K562 (cell line): ENCODE measurements at regions not wholly inside any gene's neighbourhood (a gene's known extent, or its start where the extent isn't known, plus 50 kb on each side); places are given as distances from the start of the nearest gene placed in this dataset.
A peak's percentile ranks its signal among the peaks of the same experiment; 100 is the strongest.

Source experiments
- ATAC-seq: fragments of 200-7000 bp; cut with Tn5 transposase; 3 replicates; pipeline ENCODE4 v1.9.1; 2020; ENCODE audit warnings: moderate library complexity
- BruUV-seq: library from RNA; stranded (reverse); fragments of 400-500 nt; replicated peaks from 2 replicates; lab custom pipeline; 2021; lab: Mats Ljungman, UMichigan
- CTCF ChIA-PET: fragments of 300-600 bp; formaldehyde crosslinking; extraction: SDS; loops from one replicate; lab custom pipeline; 2021; ENCODE audit warnings: low intra/inter-chr PET ratio; lab: Yijun Ruan, JAX
- POLR2A ChIA-PET: fragments of 300-600, 350-650 bp; sonication (Branson Sonifier 250); formaldehyde crosslinking; extraction: SDS; loops from one replicate; lab custom pipeline; 2021; ENCODE audit warnings: antibody characterized with exemption, inconsistent platforms; lab: Yijun Ruan, JAX
- DNase-seq, 4 experiments: peaks; one replicate each; pipeline versions ENCODE4 v3.0.0 to v3.0.0-alpha.2; 2011 to 2018; ENCODE audit warnings: low spot score in 3 of 4, mixed read lengths in 3 of 4; ENCODE audit errors: extremely low read depth in 1 of 4
- FAIRE-seq: peaks from 2 replicates; lab custom pipeline; 2011; peaks lifted over from hg19 to GRCh38; lab: Jason Lieb, UNC
- H2AFZ ChIP-seq: 2 replicates; pipeline ENCODE4 v1.6.0; 2011; ENCODE audit warnings: low read depth, low read length, control low read depth, inconsistent platforms
- H3K27ac ChIP-seq: fragments of 200-600 bp; 3 replicates; pipeline ENCODE4 v1.8.0; 2011; ENCODE audit warnings: low read depth, mild to moderate bottlenecking, control low read depth, inconsistent platforms, low read length, moderate library complexity, mixed read lengths; ENCODE audit errors: extremely low read depth
- H3K27me3 ChIP-seq, 2 experiments: fragments of 300-600 bp in 1 of 2; 2 replicates in 1 of 2; 3 replicates in 1 of 2; pipeline versions ENCODE4 v1.6.0 to v1.8.0; 2011; ENCODE audit warnings: inconsistent platforms in 2 of 2, low read length in 2 of 2, mild to moderate bottlenecking in 1 of 2, mixed read lengths in 1 of 2, moderate library complexity in 1 of 2; ENCODE audit not compliant: control insufficient read depth in 2 of 2, insufficient read depth in 2 of 2
- H3K36me3 ChIP-seq: fragments of 300-600 bp; 3 replicates; pipeline ENCODE4 v1.8.0; 2011; ENCODE audit warnings: mild to moderate bottlenecking, low read length, inconsistent platforms; ENCODE audit not compliant: control insufficient read depth, insufficient read depth
- H3K4me1 ChIP-seq, 2 experiments: fragments of 200-600 bp in 1 of 2; replicated peaks in 1 of 2; 2 replicates in 1 of 2; 3 replicates in 1 of 2; pipeline versions ENCODE4 v1.5.1 to v1.8.0; 2011; ENCODE audit warnings: inconsistent platforms in 2 of 2, low read length in 2 of 2, mild to moderate bottlenecking in 1 of 2, mixed read lengths in 1 of 2, moderate library complexity in 1 of 2; ENCODE audit not compliant: control insufficient read depth in 2 of 2, insufficient read depth in 2 of 2
- H3K4me2 ChIP-seq: 2 replicates; pipeline ENCODE4 v1.6.1; 2011; ENCODE audit warnings: low read length, control low read depth, inconsistent platforms, mixed read lengths; ENCODE audit not compliant: insufficient read depth
- H3K4me3 ChIP-seq: fragments of 200-600 bp; sonication (generic), shearing (Covaris generic); 2 replicates; pipeline ENCODE4 v1.5.1; 2016; ENCODE audit warnings: control low read depth, inconsistent platforms
- H3K79me2 ChIP-seq: fragments of 200-600 bp; 3 replicates; pipeline ENCODE4 v1.8.0; 2011; ENCODE audit warnings: low read length, inconsistent platforms; ENCODE audit not compliant: control insufficient read depth, insufficient read depth
- H3K9ac ChIP-seq, 2 experiments: 2 replicates each; pipeline versions ENCODE4 v1.6.0 to v1.6.1; 2011; ENCODE audit warnings: low read depth in 2 of 2, low read length in 2 of 2, control low read depth in 1 of 2, inconsistent platforms in 1 of 2, mild to moderate bottlenecking in 1 of 2, mixed read lengths in 1 of 2; ENCODE audit not compliant: insufficient read depth in 1 of 2
- H3K9me1 ChIP-seq: one replicate; pipeline ENCODE4 v1.6.0; 2011; ENCODE audit warnings: inconsistent platforms, mild to moderate bottlenecking, low read length, moderate library complexity; ENCODE audit not compliant: control insufficient read depth, insufficient read depth
- H3K9me3 ChIP-seq: replicated peaks from 2 replicates; pipeline ENCODE4 v1.5.1; 2011; ENCODE audit warnings: low read depth, low read length, inconsistent platforms; ENCODE audit not compliant: control insufficient read depth, insufficient read depth
- H4K20me1 ChIP-seq: replicated peaks from 2 replicates; pipeline ENCODE4 v1.6.1; 2011; ENCODE audit warnings: low read length, inconsistent platforms, mixed read lengths; ENCODE audit not compliant: control insufficient read depth, insufficient read depth
- MCM3 ChIP-seq: fragments of 450-650 bp; IDR thresholded peaks from 2 replicates; pipeline ENCODE4 v1.6.1; 2016
- ZBTB11 ChIP-seq, 3 experiments: fragments of 200-800 bp in 1 of 3; fragments of 250-450 bp in 1 of 3; fragments of 450-650 bp in 1 of 3; sonication (Bioruptor Pico) in 1 of 3; sonication (Bioruptor generic) in 1 of 3; formaldehyde crosslinking in 1 of 3; IDR thresholded peaks; 2 replicates each; pipeline versions ENCODE4 v1.6.1 to v1.8.0; 2016 to 2022; ENCODE audit warnings: mild to moderate bottlenecking in 2 of 3, missing genetic modification characterization in 2 of 3, missing compliant biosample characterization in 1 of 3, moderate library complexity in 1 of 3
- WGBS: fragments of 100-300 bp; shearing (Covaris generic); methylation state at CpG from one replicate; pipeline ENCODE4 v1.1.6; 2016; ENCODE audit warnings: low coverage, mixed read lengths; ENCODE audit not compliant: insufficient coverage; ENCODE audit errors: missing lambda C conversion rate; 5-methylcytosine and 5-hydroxymethylcytosine counted together
- in situ Hi-C: fragments of 300-500 bp; cut with MboI; formaldehyde crosslinking; loops from 4 replicates; pipeline ENCODE4 v1.15.0; 2018; ENCODE audit warnings: inconsistent platforms, mixed read lengths
- intact Hi-C: fragments of 100-400 bp; cut with micrococcal nuclease; formaldehyde crosslinking; loops from 2 replicates; pipeline ENCODE4 v1.14.2; 2022

DNA sequence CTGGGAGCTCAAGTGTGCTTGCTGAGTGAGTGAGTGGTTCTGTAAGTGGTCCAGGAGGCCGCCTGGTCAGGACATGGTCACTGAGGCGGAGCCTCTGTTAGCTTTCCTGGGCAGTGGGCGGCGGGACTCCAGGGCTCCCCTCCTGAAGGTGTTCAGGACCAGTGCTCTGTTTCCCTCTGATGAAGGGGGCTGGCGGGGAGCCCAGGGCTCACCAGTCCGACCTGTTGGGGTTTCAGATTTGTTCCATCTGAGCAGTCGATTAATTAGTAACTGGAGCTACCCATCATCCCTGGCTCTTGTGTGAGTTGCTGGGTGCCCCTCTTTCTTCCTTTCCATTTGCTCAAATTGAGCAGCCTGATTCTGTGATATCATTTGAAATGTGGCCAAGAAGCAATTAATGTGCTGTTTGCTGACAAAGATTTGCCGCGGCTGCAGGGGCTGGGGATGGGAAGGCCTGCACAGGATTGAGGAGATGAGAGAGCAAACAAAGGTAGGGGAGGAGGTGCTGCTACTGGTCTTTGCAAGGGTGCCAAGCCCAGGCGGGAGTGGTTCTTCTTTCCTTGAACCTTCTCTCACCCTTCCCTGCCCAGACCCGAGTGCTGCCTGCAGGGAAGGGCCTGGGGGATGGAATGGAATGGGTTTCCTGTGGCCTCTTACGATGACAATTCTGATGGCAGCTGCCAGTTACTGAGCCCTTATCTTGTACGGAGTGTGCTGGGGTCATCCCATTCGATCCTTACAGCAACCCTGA, 92.8 kb upstream of the PITX1 start:
- intact Hi-C loops (no loop called here), in situ Hi-C loops (no loop called here)
- Histone ChIP-seq H2AFZ (no peak overlapping the region), H3K9me3 (no peaks in the 10 kb centered on the region), H3K4me2 (no peak overlapping the region), H3K79me2 (no peaks in the 10 kb centered on the region), H3K9ac (no peak overlapping the region), H3K9me1 (no peaks in the 10 kb centered on the region), H3K4me1 (peaks cover 7 to 44% of the 10 kb centered on the region in 2 experiments; a peak in 4 of 5 replicates), H4K20me1 (no peaks in the 10 kb centered on the region), H3K36me3 (no peaks in the 10 kb centered on the region), H3K27ac (no peak overlapping the region), H3K27me3 (no peaks in the 10 kb centered on the region), H3K4me3 (no peak overlapping the region)
- 57% methylated on average over 14 of the region's 14 CpGs for WGBS
- ChIA-PET POLR2A (interaction anchor here (0.6 to 0.7 kb wide), 2 partner anchors 11 to 258 kb away, joined by 3 read pairs; no protein-coding TSS in a partner anchor), CTCF (no interaction called here)
- ATAC-seq (no peak), DNase-seq (no peak), FAIRE-seq (peak; percentile 56)
- no peak for TF ChIP-seq MCM3
- TF ChIP-seq ZBTB11 (CRISPR knock-in tag; IDR thresholded peaks at IDR 0.05) = 0 out of 6 replicates have a peak, but pooled peaks of 1 of the 3 experiments have one; percentile 36
- BruUV-seq = no TSS peak
